K562 (cell line): ENCODE measurements at regions not wholly inside any gene's neighbourhood (a gene's known extent, or its start where the extent isn't known, plus 50 kb on each side); places are given as distances from the start of the nearest gene placed in this dataset. TPM values are rescaled to one million over a fixed set of nuclear protein-coding genes. Genes with fewer than 3 reads are reported as not detected.

ENCODE experiments used
- ATAC-seq: fragments of 200-7000 bp; cut with Tn5 transposase; 3 replicates; pipeline ENCODE4 v1.9.1; 2020; ENCODE audit warnings: moderate library complexity
- BruUV-seq: library from RNA; stranded (reverse); fragments of 400-500 nt; replicated peaks from 2 replicates; lab custom pipeline; 2021; lab: Mats Ljungman, UMichigan
- CTCF ChIA-PET: fragments of 300-600 bp; formaldehyde crosslinking; extraction: SDS; loops from one replicate; lab custom pipeline; 2021; ENCODE audit warnings: low intra/inter-chr PET ratio; lab: Yijun Ruan, JAX
- POLR2A ChIA-PET: fragments of 300-600, 350-650 bp; sonication (Branson Sonifier 250); formaldehyde crosslinking; extraction: SDS; loops from one replicate; lab custom pipeline; 2021; ENCODE audit warnings: antibody characterized with exemption, inconsistent platforms; lab: Yijun Ruan, JAX
- DNase-seq, 4 experiments: peaks; one replicate each; pipeline versions ENCODE4 v3.0.0 to v3.0.0-alpha.2; 2011 to 2018; ENCODE audit warnings: low spot score in 3 of 4, mixed read lengths in 3 of 4; ENCODE audit errors: extremely low read depth in 1 of 4
- FAIRE-seq: peaks from 2 replicates; lab custom pipeline; 2011; peaks lifted over from hg19 to GRCh38; lab: Jason Lieb, UNC
- H2AFZ ChIP-seq: 2 replicates; pipeline ENCODE4 v1.6.0; 2011; ENCODE audit warnings: low read depth, low read length, control low read depth, inconsistent platforms
- H3K27ac ChIP-seq: fragments of 200-600 bp; 3 replicates; pipeline ENCODE4 v1.8.0; 2011; ENCODE audit warnings: low read depth, mild to moderate bottlenecking, control low read depth, inconsistent platforms, low read length, moderate library complexity, mixed read lengths; ENCODE audit errors: extremely low read depth
- H3K27me3 ChIP-seq, 2 experiments: fragments of 300-600 bp in 1 of 2; 2 replicates in 1 of 2; 3 replicates in 1 of 2; pipeline versions ENCODE4 v1.6.0 to v1.8.0; 2011; ENCODE audit warnings: inconsistent platforms in 2 of 2, low read length in 2 of 2, mild to moderate bottlenecking in 1 of 2, mixed read lengths in 1 of 2, moderate library complexity in 1 of 2; ENCODE audit not compliant: control insufficient read depth in 2 of 2, insufficient read depth in 2 of 2
- H3K36me3 ChIP-seq: fragments of 300-600 bp; 3 replicates; pipeline ENCODE4 v1.8.0; 2011; ENCODE audit warnings: mild to moderate bottlenecking, low read length, inconsistent platforms; ENCODE audit not compliant: control insufficient read depth, insufficient read depth
- H3K4me1 ChIP-seq, 2 experiments: fragments of 200-600 bp in 1 of 2; replicated peaks in 1 of 2; 2 replicates in 1 of 2; 3 replicates in 1 of 2; pipeline versions ENCODE4 v1.5.1 to v1.8.0; 2011; ENCODE audit warnings: inconsistent platforms in 2 of 2, low read length in 2 of 2, mild to moderate bottlenecking in 1 of 2, mixed read lengths in 1 of 2, moderate library complexity in 1 of 2; ENCODE audit not compliant: control insufficient read depth in 2 of 2, insufficient read depth in 2 of 2
- H3K4me2 ChIP-seq: 2 replicates; pipeline ENCODE4 v1.6.1; 2011; ENCODE audit warnings: low read length, control low read depth, inconsistent platforms, mixed read lengths; ENCODE audit not compliant: insufficient read depth
- H3K4me3 ChIP-seq: fragments of 200-600 bp; sonication (generic), shearing (Covaris generic); 2 replicates; pipeline ENCODE4 v1.5.1; 2016; ENCODE audit warnings: control low read depth, inconsistent platforms
- H3K79me2 ChIP-seq: fragments of 200-600 bp; 3 replicates; pipeline ENCODE4 v1.8.0; 2011; ENCODE audit warnings: low read length, inconsistent platforms; ENCODE audit not compliant: control insufficient read depth, insufficient read depth
- H3K9ac ChIP-seq, 2 experiments: 2 replicates each; pipeline versions ENCODE4 v1.6.0 to v1.6.1; 2011; ENCODE audit warnings: low read depth in 2 of 2, low read length in 2 of 2, control low read depth in 1 of 2, inconsistent platforms in 1 of 2, mild to moderate bottlenecking in 1 of 2, mixed read lengths in 1 of 2; ENCODE audit not compliant: insufficient read depth in 1 of 2
- H3K9me1 ChIP-seq: one replicate; pipeline ENCODE4 v1.6.0; 2011; ENCODE audit warnings: inconsistent platforms, mild to moderate bottlenecking, low read length, moderate library complexity; ENCODE audit not compliant: control insufficient read depth, insufficient read depth
- H3K9me3 ChIP-seq: replicated peaks from 2 replicates; pipeline ENCODE4 v1.5.1; 2011; ENCODE audit warnings: low read depth, low read length, inconsistent platforms; ENCODE audit not compliant: control insufficient read depth, insufficient read depth
- H4K20me1 ChIP-seq: replicated peaks from 2 replicates; pipeline ENCODE4 v1.6.1; 2011; ENCODE audit warnings: low read length, inconsistent platforms, mixed read lengths; ENCODE audit not compliant: control insufficient read depth, insufficient read depth
- DPF2 ChIP-seq: fragments of 450-650 bp; IDR thresholded peaks from 2 replicates; pipeline ENCODE4 v1.6.1; 2016
- GTF2A2 ChIP-seq: IDR thresholded peaks from 2 replicates; pipeline ENCODE4 v1.6.1; 2016; ENCODE audit warnings: mild to moderate bottlenecking, missing genetic modification characterization, missing compliant biosample characterization
- RFX1 ChIP-seq: fragments of 450-650 bp; IDR thresholded peaks from 2 replicates; pipeline ENCODE4 v1.6.1; 2016; ENCODE audit warnings: mild to moderate bottlenecking, moderate library complexity
- ZNF23 ChIP-seq: fragments of 250-450 bp; sonication (Bioruptor Pico); IDR thresholded peaks from 2 replicates; pipeline ENCODE4 v1.4.0; 2020; ENCODE audit warnings: mild to moderate bottlenecking
- ZNF232 ChIP-seq: sonication (generic); formaldehyde crosslinking; IDR thresholded peaks from 2 replicates; pipeline ENCODE4 v1.8.0; 2022; ENCODE audit warnings: mild to moderate bottlenecking, missing genetic modification reagents
- ZNF644 ChIP-seq: fragments of 200-800 bp; sonication (Bioruptor generic); IDR thresholded peaks from 2 replicates; pipeline ENCODE4 v1.6.1; 2016; ENCODE audit warnings: low read depth, missing genetic modification characterization, missing compliant biosample characterization
- in situ Hi-C: fragments of 300-500 bp; cut with MboI; formaldehyde crosslinking; loops from 4 replicates; pipeline ENCODE4 v1.15.0; 2018; ENCODE audit warnings: inconsistent platforms, mixed read lengths
- intact Hi-C: fragments of 100-400 bp; cut with micrococcal nuclease; formaldehyde crosslinking; loops from 2 replicates; pipeline ENCODE4 v1.14.2; 2022
- small RNA-seq: library from RNA; depleted of rRNA; stranded (forward); fragments of <200 nt; gene quantifications from one replicate; pipeline ENCODE3, GENCODE V24; 2014

DNA sequence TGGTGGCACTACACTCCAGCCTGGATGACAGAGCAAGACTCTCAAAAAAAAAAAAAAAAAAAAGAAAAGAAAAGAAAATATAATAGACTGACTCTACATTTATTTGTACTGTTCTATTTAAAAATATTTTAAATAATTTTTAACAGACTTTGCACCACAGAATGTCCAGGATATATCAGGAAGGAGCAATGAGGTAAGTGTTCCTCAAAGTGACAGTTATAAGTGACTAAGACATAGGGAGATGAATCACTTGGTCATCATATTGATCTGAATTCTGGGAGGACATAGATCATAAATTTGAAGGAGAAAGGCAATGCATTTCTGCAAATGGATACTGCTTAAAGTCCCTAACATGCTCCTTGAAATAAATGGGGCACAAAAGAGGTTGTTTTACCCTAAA is 221.5 kb downstream of the KCNC2 start:
- FAIRE-seq (no peak), ATAC-seq (no peak), DNase-seq (no peak)
- TF ChIP-seq ZNF232 (no peak), GTF2A2 (no peak), ZNF23 (no peak), RFX1 (no peak), ZNF644 (tag) (no peak), DPF2 (no peak)
- intact Hi-C loops (no loop called here), in situ Hi-C loops (no loop called here)
- Histone ChIP-seq H3K27ac (no peak overlapping the region), H3K27me3 (no peaks in the 10 kb centered on the region), H4K20me1 (no peaks in the 10 kb centered on the region), H3K9me3 (no peaks in the 10 kb centered on the region), H3K9me1 (no peaks in the 10 kb centered on the region), H3K4me1 (no peaks in the 10 kb centered on the region), H2AFZ (no peak overlapping the region), H3K4me2 (no peak overlapping the region), H3K4me3 (no peak overlapping the region), H3K9ac (no peak overlapping the region), H3K79me2 (no peaks in the 10 kb centered on the region), H3K36me3 (no peaks in the 10 kb centered on the region)
- no TSS peak for BruUV-seq
- ChIA-PET POLR2A (no interaction called here), CTCF (no interaction called here)

Small RNA genes lying in the stretch of these regions (small RNA-seq; reads per million reads assigned to genes)
- not detected for gene AC123904.2
